ENCODE measurements at regions not wholly inside any gene's neighbourhood (a gene's known extent, or its start where the extent isn't known, plus 50 kb on each side); places are given as distances from the start of the nearest gene placed in this dataset.

DNA sequence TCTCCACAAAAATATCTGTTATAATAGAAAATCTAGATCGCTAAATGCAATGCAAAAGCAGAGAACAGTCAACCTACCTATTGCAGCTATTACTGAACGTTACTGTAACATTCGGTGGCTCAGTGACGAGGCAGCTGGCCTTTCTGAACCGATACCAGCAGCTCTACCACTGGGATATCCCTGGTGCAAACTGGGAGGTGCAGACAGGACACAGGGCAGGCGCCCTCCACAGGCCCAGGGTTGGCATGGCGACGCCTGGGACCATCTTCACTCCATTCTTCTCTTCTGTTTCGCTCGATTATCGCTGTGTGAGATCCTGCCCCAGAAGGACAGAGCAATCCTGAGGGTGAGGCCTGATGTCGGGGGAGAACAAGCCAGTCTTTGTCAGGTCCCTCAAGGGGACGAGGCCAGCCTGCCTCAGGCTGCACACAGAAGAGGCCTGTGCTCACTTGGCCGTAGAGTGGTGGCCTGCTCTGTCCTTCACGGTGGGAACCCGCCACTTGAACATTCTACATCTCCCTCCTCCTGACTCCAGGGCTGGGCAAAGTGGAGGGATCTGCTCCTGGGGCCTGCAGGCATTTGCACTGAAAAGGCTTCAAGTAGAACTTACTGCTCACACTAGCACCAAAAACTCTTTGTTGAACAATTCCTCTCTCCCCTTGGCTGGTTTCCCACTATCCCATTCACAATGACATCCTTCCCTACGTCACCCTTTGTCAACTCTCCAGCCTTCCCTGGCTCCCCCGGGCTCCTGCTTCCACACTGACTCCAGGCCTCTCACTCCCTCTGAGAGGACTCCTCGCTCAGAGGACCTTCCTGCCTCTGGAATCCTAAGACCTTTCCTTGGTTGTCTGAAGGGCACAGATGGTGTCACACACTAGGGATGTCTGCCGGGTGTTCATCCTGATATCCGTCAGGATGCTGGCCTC is 49.7 kb downstream of the CYRIA start:
- DNase-seq, result no peak

DNA sequence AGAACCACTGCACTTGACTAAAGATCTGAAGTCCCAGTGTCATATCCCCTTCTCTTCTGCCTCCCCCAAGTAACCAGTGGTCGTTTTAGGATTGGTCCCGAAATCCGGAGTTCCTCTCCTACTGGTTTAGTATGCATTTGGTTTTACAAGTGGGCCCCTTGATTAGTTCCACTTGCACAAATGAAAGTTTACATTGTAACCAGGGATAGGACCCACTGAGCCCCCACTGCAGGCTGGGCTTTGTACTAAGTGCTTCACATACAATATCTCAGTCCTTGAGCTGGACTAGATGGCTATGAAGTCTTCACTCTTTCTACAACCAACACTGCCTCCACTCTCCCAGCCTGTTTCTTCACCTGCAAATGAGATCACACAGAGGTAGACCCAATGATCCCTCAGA is 50.4 kb downstream of the CYRIA start:
- no peak for DNase-seq

GRCh38 chr2:16614314-16614860 is 51.2 kb downstream of the CYRIA start:
- no peak for DNase-seq

GRCh38 chr2:16613539-16614011 is 52.1 kb downstream of the CYRIA start:
- peak in 1 of 2 donors; percentile 19 for DNase-seq

DNA sequence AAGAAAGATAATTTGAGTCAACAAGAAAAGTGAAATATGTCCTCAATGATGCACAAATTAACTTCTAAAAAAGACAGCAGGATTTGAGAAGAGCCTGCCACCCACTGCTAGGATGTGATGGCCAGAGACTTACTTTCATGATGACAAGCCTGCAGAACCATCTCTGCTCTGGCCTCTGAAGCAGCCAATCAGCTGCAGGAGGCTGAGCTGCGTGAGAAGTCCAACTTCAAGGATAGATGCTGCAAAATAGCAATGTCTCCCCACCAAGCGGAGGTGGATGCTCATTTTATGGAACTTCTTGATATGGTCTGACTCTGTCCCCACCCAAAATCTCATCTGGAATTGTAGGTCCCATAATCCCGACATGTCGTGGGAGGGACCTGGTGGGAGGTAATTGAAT is 53.1 kb downstream of the CYRIA start:
- no peak for DNase-seq

DNA sequence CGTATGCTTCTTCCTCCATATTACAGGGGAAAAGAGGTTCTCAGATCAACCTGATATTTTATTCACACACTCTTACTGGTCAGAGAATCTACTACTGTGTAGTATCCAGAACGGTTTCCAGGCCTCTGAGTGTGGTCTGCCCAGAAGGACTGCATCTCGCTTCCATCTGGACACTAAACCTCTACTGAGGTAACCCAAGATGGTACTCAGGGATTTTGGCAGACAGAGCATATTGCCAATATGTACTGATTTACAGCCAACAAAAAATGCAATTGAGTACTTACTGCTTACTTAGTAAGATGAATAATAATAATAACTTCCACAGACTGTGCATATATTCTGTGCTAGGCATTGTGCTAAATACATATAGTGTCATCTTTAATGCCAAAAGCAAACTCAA is 55.8 kb downstream of the CYRIA start:
- DNase-seq, result no peak

- DNase-seq, result peak; percentile 79 to 82
These were observed 56.7 kb downstream of the CYRIA start for GRCh38 chr2:16608661-16609643.

GRCh38 chr2:16607301-16607700 is 58.3 kb downstream of the CYRIA start:
- no peak for DNase-seq

GRCh38 chr2:16604236-16604635 is 61.4 kb downstream of the CYRIA start:
- DNase-seq, result no peak

- DNase-seq, result no peak
These were observed 74.2 kb downstream of the CYRIA start for GRCh38 chr2:16591370-16591933.

DNA sequence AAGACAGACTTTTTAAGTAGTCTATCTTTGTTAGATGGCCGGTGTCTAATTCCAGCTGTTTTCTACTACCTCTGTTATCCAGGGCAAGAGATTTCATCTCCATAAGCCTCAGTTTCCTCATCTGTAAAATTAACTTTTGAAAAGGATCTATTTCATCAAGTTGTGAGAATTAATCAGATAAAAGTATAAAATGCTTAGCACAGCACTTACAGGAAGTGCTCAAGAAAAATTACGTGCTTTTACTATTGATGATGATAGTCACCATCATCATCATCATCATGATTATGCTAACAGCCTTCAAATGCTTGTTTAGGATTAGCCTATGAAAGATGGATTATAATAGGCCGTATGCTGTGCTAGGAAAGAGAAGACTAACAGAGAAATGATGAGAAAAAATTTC is 76.2 kb downstream of the CYRIA start:
- no peak for DNase-seq

GRCh38 chr2:16588565-16588964 is 77.1 kb downstream of the CYRIA start:
- no peak for DNase-seq

DNA sequence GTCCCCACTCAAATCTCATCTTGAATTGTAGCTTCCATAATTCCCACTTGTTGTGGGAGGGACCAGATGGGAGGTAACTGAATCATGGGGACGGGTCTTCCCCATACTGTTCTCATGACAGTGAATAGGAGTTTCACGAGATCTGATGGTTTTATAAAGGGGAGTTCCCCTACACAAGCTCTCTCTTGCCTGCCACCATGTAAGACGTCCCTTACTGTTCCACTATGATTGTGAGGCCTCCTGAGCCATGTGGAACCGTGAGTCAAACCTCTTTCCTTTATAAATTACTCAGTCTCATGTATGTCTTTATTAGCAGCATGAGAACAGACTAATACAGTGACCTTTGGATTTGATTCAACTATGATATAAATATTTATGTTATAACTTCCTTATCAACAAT is 78.0 kb downstream of the CYRIA start:
- no peak for DNase-seq

GRCh38 chr2:16584824-16585540 is 80.7 kb downstream of the CYRIA start:
- no peak for DNase-seq

GRCh38 chr2:16584084-16584483 is 81.5 kb downstream of the CYRIA start:
- DNase-seq, result no peak

GRCh38 chr2:16581241-16581640 is 84.4 kb downstream of the CYRIA start:
- no peak for DNase-seq

GRCh38 chr2:16578081-16578480 is 87.6 kb downstream of the CYRIA start:
- DNase-seq, result no peak

GRCh38 chr2:16570516-16570915 is 95.1 kb downstream of the CYRIA start:
- no peak for DNase-seq

DNA sequence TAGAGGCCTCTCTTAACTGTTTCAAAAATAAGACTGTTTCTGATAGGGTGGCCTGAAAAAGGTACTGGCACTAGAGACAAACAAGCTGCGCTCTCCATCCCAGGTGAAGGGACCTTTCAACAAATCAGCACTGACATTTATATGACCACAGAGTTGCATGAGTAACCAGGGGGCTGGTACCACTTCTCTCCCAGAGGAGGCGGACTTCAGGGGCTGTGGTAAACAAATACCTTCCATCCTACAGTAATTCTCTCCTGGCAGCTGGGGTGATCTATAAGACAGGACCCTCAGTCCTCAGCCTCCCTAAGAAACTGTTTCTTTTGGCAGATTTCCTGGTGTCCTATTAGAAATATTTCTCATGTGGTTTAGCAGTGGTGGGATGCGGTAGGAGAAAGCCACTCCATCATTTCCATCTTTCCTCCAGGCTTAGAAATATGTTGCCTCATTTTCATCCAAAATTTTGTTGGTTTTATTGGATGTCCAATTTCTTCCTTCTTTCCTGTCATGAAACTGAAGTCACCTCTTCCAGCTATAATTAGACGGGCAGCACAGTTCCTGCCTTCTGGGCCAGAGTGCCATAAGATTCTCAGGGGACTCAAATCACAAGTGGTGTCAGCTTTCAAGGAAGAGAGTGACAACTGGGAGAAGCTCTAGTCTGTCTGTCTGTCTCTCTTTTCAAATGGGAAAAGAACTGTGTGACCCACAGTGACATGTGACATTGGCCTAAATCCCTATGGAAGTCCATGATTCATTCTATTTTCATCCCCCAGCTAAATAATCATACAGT is 96.4 kb downstream of the CYRIA start:
- no peak for DNase-seq

DNA sequence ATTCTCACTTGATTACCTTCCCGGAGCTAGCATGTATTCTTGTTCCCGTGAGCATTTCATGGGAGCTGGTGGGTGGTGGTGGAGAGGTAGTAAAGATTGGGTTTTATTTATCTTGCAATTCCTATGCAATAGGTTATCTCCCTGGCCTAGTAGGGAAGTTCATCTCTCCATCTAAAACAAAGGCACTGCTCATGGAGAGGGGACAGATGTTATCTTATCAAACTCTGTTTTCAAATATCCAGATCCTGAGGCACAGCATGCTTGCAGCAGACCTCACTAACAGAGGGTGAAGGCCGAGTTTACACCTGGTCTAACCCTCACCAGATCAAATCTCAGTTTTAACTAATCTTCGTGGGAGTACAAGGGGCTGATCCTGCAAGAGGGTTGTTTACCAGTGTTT is 98.9 kb downstream of the CYRIA start:
- DNase-seq, result no peak

GRCh38 chr2:16565481-16565880 is 100.2 kb downstream of the CYRIA start:
- no peak for DNase-seq

All from CD4-positive, alpha-beta T cell treated with Interferon alpha-2 for 1 hour (primary cell).